ENCODE measurements at regions not wholly inside any gene's neighbourhood (a gene's known extent, or its start where the extent isn't known, plus 50 kb on each side); places are given as distances from the start of the nearest gene placed in this dataset.

DNA sequence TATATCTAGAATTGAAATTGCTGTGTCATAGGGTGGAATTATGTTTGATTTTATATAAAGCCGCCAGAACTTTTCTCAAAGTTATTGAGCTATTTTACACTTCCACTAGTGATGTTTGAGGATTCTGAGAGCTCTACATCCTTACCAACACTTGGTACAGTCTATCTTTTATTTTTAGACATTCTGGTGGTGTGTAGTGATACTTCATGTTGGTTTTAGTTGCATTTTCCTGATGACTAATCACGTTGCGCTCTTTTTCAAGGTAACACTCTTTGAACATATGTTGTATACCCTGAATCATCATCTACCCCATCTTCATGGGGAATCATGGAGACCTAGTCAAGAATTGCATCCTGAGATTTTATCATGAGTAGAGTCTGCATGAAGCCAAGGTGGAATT, 141.7 kb downstream of the NXNL2 start:
- Histone ChIP-seq H2AK9ac (replicated peaks; ENCODE audit: low read depth, low read length, poor library complexity) (no peak overlapping the region), H4K8ac (ENCODE audit: low read depth in 2 of 2, low read length in 2 of 2) (no peak overlapping the region), H3K4me3 (ENCODE audit: insufficient read depth, low read depth, low read length) (no peak overlapping the region), H4K91ac (ENCODE audit: insufficient read depth, low read depth, low read length) (no peak overlapping the region), H3K18ac (ENCODE audit: low read depth, low read length) (no peak overlapping the region), H3K14ac (replicated peaks; ENCODE audit: low read depth, low read length) (no peak overlapping the region), H2AK5ac (ENCODE audit: low read depth, low read length) (no peak overlapping the region), H3K27me3 (ENCODE audit: control insufficient read depth, insufficient read depth, low read length) (no peaks in the 10 kb centered on the region), H4K5ac (ENCODE audit: low read depth, low read length) (no peak overlapping the region), H4K20me1 (ENCODE audit: insufficient read depth, low read length) (no peaks in the 10 kb centered on the region), H3K9me3 (ENCODE audit: control insufficient read depth, insufficient read depth, low read length) (no peaks in the 10 kb centered on the region), H2BK15ac (ENCODE audit: low read depth, low read length) (no peak overlapping the region), H3K79me1 (ENCODE audit: low read depth in 1 of 2, low read length in 2 of 2) (no peaks in the 10 kb centered on the region), H2BK120ac (ENCODE audit: low read depth, low read length) (no peak overlapping the region), H3K9me1 (ENCODE audit: insufficient read depth, low read length) (peaks cover 11% of the 10 kb centered on the region), H3K27ac (ENCODE audit: insufficient read depth, low read length) (no peak overlapping the region), H3K56ac (ENCODE audit: extremely low read depth, insufficient read depth, low read length) (no peak overlapping the region), H3K4me2 (ENCODE audit: low read depth, low read length) (no peak overlapping the region), H2BK20ac (ENCODE audit: low read depth, low read length) (no peak overlapping the region), H3K36me3 (ENCODE audit: control insufficient read depth, insufficient read depth, low read length) (no peaks in the 10 kb centered on the region), H3K9ac (ENCODE audit: low read depth, low read length) (no peak overlapping the region), H3K23ac (ENCODE audit: low read depth, low read length) (no peak overlapping the region), H2BK5ac (ENCODE audit: low read depth, low read length, poor library complexity, severe bottlenecking) (no peak overlapping the region), H2AFZ (replicated peaks; ENCODE audit: low read length, poor library complexity) (no peak overlapping the region), H3K4me1 (ENCODE audit: control insufficient read depth, insufficient read depth, low read length) (0 out of 2 replicates have a peak, but pooled peaks cover 2% of the 10 kb centered on the region), H3K4ac (ENCODE audit: low read depth, low read length) (no peak overlapping the region)
- intact Hi-C loops (cut with micrococcal nuclease) (no loop called here), in situ Hi-C loops (cut with MboI; ENCODE audit: low sequenced_read_pairs) (no loop called here), dilution Hi-C loops (cut with HindIII; ENCODE audit: low sequenced_read_pairs, unreplicated experiment) (no loop called here)
- no peak for TF ChIP-seq NFE2L2 (IDR thresholded peaks at IDR 0.05; ENCODE audit: low read depth, low read length)
- no peak for TF ChIP-seq MAZ (IDR thresholded peaks at IDR 0.05; ENCODE audit: borderline replicate concordance, low read depth, low read length)
- no peak for TF ChIP-seq CEBPB (IDR thresholded peaks at IDR 0.05; ENCODE audit: low read depth, low read length)
- TF ChIP-seq RCOR1 (IDR thresholded peaks at IDR 0.05; ENCODE audit: insufficient replicate concordance, low read length) = no peak
- no peak for TF ChIP-seq USF2 (IDR thresholded peaks at IDR 0.05; ENCODE audit: low read depth, low read length)
- TF ChIP-seq RFX5 (IDR thresholded peaks at IDR 0.05; ENCODE audit: low read depth, low read length) = no peak
- no CpG with 5 or more reads among the region's 3 CpGs for WGBS, 2 experiments (ENCODE audit: extremely low coverage in 2 of 2, insufficient read length in 1 of 2)
- no TSS peak for BruUV-seq (replicated peaks)
- ATAC-seq (ENCODE audit: low read depth) = no peak
- CTCF ChIA-PET = no interaction called here
- DNase-seq = no peak
- POLR2A ChIA-PET (ENCODE audit: unreplicated experiment) = no interaction called here

All from IMR-90 (cell line).